ENCODE measurements at regions not wholly inside any gene's neighbourhood (a gene's known extent, or its start where the extent isn't known, plus 50 kb on each side); places are given as distances from the start of the nearest gene placed in this dataset.
"Not testable (repeated sequence)": the region's sequence is repeated elsewhere in the genome, so short reads cannot be mapped to it uniquely, and the experiment has no call there.

- DNase-seq (ENCODE audit: low spot score), result no peak
- in situ Hi-C loops (cut with MboI; ENCODE audit: low sequenced_read_pairs, unreplicated experiment), result no loop called here
- TF ChIP-seq CTCF (IDR thresholded peaks at IDR 0.05; ENCODE audit: borderline replicate concordance, control extremely low read depth, extremely low read depth, insufficient read depth, missing control alignments), result no peak
Observed at GRCh38 chr1:213585959-213586586, 401.7 kb upstream of the PROX1 start.

- TF ChIP-seq CTCF (IDR thresholded peaks at IDR 0.05; ENCODE audit: borderline replicate concordance, control extremely low read depth, extremely low read depth, insufficient read depth, missing control alignments), result no peak
- no peak for DNase-seq (ENCODE audit: low spot score)
- in situ Hi-C loops (cut with MboI; ENCODE audit: low sequenced_read_pairs, unreplicated experiment), result no loop called here
Observed at GRCh38 chr1:213586587-213586972, 401.2 kb upstream of the PROX1 start.

GRCh38 chr1:213596729-213597128 lies 391.0 kb upstream of the PROX1 start:
- no peak for DNase-seq (ENCODE audit: low spot score)
- no peak for TF ChIP-seq CTCF (IDR thresholded peaks at IDR 0.05; ENCODE audit: borderline replicate concordance, control extremely low read depth, extremely low read depth, insufficient read depth, missing control alignments)
- in situ Hi-C loops (cut with MboI; ENCODE audit: low sequenced_read_pairs, unreplicated experiment), result no loop called here

GRCh38 chr1:213598263-213598662 lies 389.5 kb upstream of the PROX1 start:
- no peak for DNase-seq (ENCODE audit: low spot score)
- in situ Hi-C loops (cut with MboI; ENCODE audit: low sequenced_read_pairs, unreplicated experiment), result no loop called here
- no peak for TF ChIP-seq CTCF (IDR thresholded peaks at IDR 0.05; ENCODE audit: borderline replicate concordance, control extremely low read depth, extremely low read depth, insufficient read depth, missing control alignments)

- TF ChIP-seq CTCF (IDR thresholded peaks at IDR 0.05; ENCODE audit: borderline replicate concordance, control extremely low read depth, extremely low read depth, insufficient read depth, missing control alignments), result no peak
- no peak for DNase-seq (ENCODE audit: low spot score)
- in situ Hi-C loops (cut with MboI; ENCODE audit: low sequenced_read_pairs, unreplicated experiment), result no loop called here
Observed at GRCh38 chr1:213600879-213601278, 386.9 kb upstream of the PROX1 start.

GRCh38 chr1:213601705-213602104 lies 386.1 kb upstream of the PROX1 start:
- in situ Hi-C loops (cut with MboI; ENCODE audit: low sequenced_read_pairs, unreplicated experiment); DNase-seq (ENCODE audit: low spot score): not testable (repeated sequence)

- no peak for DNase-seq (ENCODE audit: low spot score)
- no peak for TF ChIP-seq CTCF (IDR thresholded peaks at IDR 0.05; ENCODE audit: borderline replicate concordance, control extremely low read depth, extremely low read depth, insufficient read depth, missing control alignments)
- in situ Hi-C loops (cut with MboI; ENCODE audit: low sequenced_read_pairs, unreplicated experiment), result no loop called here
Observed at GRCh38 chr1:213602796-213603486, 384.8 kb upstream of the PROX1 start.
